GM21367 (cell line): ENCODE measurements at regions not wholly inside any gene's neighbourhood (a gene's known extent, or its start where the extent isn't known, plus 50 kb on each side); places are given as distances from the start of the nearest gene placed in this dataset.
"Not testable (repeated sequence)": the region's sequence is repeated elsewhere in the genome, so short reads cannot be mapped to it uniquely, and the experiment has no call there.

Source experiments
- ATAC-seq: cut with Tn5 transposase; IDR thresholded peaks from one replicate; pipeline ENCODE4 v1.9.1; 2021; ENCODE audit not compliant: unreplicated experiment

GRCh38 chr1:31485166-31485565, 72.2 kb downstream of the SERINC2 start:
- ATAC-seq, result no peak

GRCh38 chr1:31487143-31487542, 74.1 kb downstream of the SERINC2 start:
- ATAC-seq, result no peak

- no peak for ATAC-seq
Measured at GRCh38 chr1:31487721-31488293, 74.8 kb downstream of the SERINC2 start.

- ATAC-seq, result no peak
Measured at GRCh38 chr1:31488528-31488927, 75.5 kb downstream of the SERINC2 start.

- not testable (repeated sequence) for ATAC-seq
Measured at GRCh38 chr1:31489575-31489974, 76.6 kb downstream of the SERINC2 start.

- not testable (repeated sequence) for ATAC-seq
Measured at GRCh38 chr1:31490596-31490995, 77.6 kb downstream of the SERINC2 start.

- not testable (repeated sequence) for ATAC-seq
Measured at GRCh38 chr1:31495351-31495750, 81.0 kb upstream of the TINAGL1 start.

GRCh38 chr1:31495770-31496169, 80.5 kb upstream of the TINAGL1 start:
- ATAC-seq, result not testable (repeated sequence)

- no peak for ATAC-seq
Measured at GRCh38 chr1:31497601-31498000, 78.7 kb upstream of the TINAGL1 start.

- ATAC-seq, result no peak
Measured at GRCh38 chr1:31498376-31499040, 77.8 kb upstream of the TINAGL1 start.

- no peak for ATAC-seq
Measured at GRCh38 chr1:31501505-31501904, 74.8 kb upstream of the TINAGL1 start.

GRCh38 chr1:31502253-31502652, 74.1 kb upstream of the TINAGL1 start:
- ATAC-seq, result no peak

GRCh38 chr1:31502926-31503511, 73.3 kb upstream of the TINAGL1 start:
- no peak for ATAC-seq

GRCh38 chr1:31503570-31503969, 72.7 kb upstream of the TINAGL1 start:
- ATAC-seq, result no peak

GRCh38 chr1:31504001-31504400, 72.3 kb upstream of the TINAGL1 start:
- ATAC-seq, result no peak

GRCh38 chr1:31505911-31506497, 70.3 kb upstream of the TINAGL1 start:
- ATAC-seq, result peak; percentile 59

GRCh38 chr1:31507221-31507620, 69.1 kb upstream of the TINAGL1 start:
- ATAC-seq, result no peak

- ATAC-seq, result no peak
Measured at GRCh38 chr1:31507676-31508530, 68.4 kb upstream of the TINAGL1 start.

- no peak for ATAC-seq
Measured at GRCh38 chr1:31509124-31510072, 66.9 kb upstream of the TINAGL1 start.

- ATAC-seq, result no peak
Measured at GRCh38 chr1:31510304-31510703, 66.0 kb upstream of the TINAGL1 start.
